Heart right ventricle (tissue), 16 donors: ENCODE measurements at regions not wholly inside any gene's neighbourhood (a gene's known extent, or its start where the extent isn't known, plus 50 kb on each side); places are given as distances from the start of the nearest gene placed in this dataset.
"Not testable (repeated sequence)": the region's sequence is repeated elsewhere in the genome, so short reads cannot be mapped to it uniquely, and the experiment has no call there.

Experiments
- ATAC-seq, 8 donors: fragments of 200-7000 bp; cut with Tn5 transposase; one replicate each; pipeline ENCODE4 v1.9.1; 2020; ENCODE audit warnings: mild to moderate bottlenecking in 8 of 8, moderate library complexity in 8 of 8, moderate number of reproducible peaks in 1 of 8
- DNase-seq, 2 donors: peaks; one replicate each; pipeline ENCODE4 v3.0.0-alpha.2; 2020
- H3K27ac ChIP-seq, 10 donors: fragments of 200-600 bp; sonication (generic) in 2 of 10; one replicate each; pipeline versions ENCODE4 v1.5.0 to v1.8.0; 2020 to 2022; ENCODE audit warnings: mild to moderate bottlenecking in 3 of 10
- H3K27me3 ChIP-seq, 7 donors: fragments of 200-600 bp; one replicate each; pipeline ENCODE4 v1.8.0; 2021 to 2022; ENCODE audit warnings: mild to moderate bottlenecking in 2 of 7
- H3K36me3 ChIP-seq, 9 donors: fragments of 200-600 bp; sonication (generic) in 1 of 9; one replicate each; pipeline versions ENCODE4 v1.5.0 to v1.8.0; 2020 to 2022; ENCODE audit warnings: mild to moderate bottlenecking in 2 of 9
- H3K4me1 ChIP-seq, 9 donors: fragments of 200-600 bp; sonication (generic) in 1 of 9; one replicate each; pipeline versions ENCODE4 v1.5.0 to v1.8.0; 2020 to 2022; ENCODE audit warnings: mild to moderate bottlenecking in 4 of 9
- H3K4me3 ChIP-seq, 10 donors: fragments of 200-600 bp; sonication (generic) in 2 of 10; one replicate each; pipeline versions ENCODE4 v1.5.0 to v1.8.0; 2020 to 2022; ENCODE audit warnings: mild to moderate bottlenecking in 7 of 10, moderate library complexity in 2 of 10
- H3K9me3 ChIP-seq, 11 donors: fragments of 200-600 bp in 10 of 11; sonication (generic) in 2 of 11; one replicate each; pipeline versions ENCODE4 v1.5.0 to v1.8.0; 2013 to 2022; ENCODE audit warnings: mild to moderate bottlenecking in 2 of 11, control low read depth in 1 of 11, moderate library complexity in 1 of 11
- WGBS, 2 donors: extraction: QIAGEN DNeasy Blood & Tissue Kit; methylation state at CpG; one replicate each; pipeline ENCODE4 v1.1.7; 2013; ENCODE audit warnings: inconsistent platforms in 1 of 2; 5-methylcytosine and 5-hydroxymethylcytosine counted together
- intact Hi-C, 10 donors: fragments of 100-400 bp; cut with DNase I; formaldehyde crosslinking; loops; one replicate each; pipeline versions ENCODE4 v1.11.1 to v1.14.2; 2022
- TF ChIP-seq, protein P1 (sequence below), 9 donors: fragments of 200-600 bp; sonication (generic) in 2 of 9; IDR thresholded peaks; one replicate each; pipeline versions ENCODE4 v1.5.0 to v1.8.0; 2021 to 2022; ENCODE audit warnings: antibody characterized with exemption in 9 of 9, mild to moderate bottlenecking in 5 of 9, moderate library complexity in 1 of 9
- donor health status: Arrhythmogenic right ventricular cardiomyopathy.
- donor health status: ischemic (EF 13 %, LVEDD 7.1; RV severe dilation, severe dysfunction).
- donor health status: healthy with polysubstance abuse.
- donor health status: DM: no; HTN: yes; CAD: no.
- donor health status: DM: no; HTN: no; CAD: no.
- donor health status: ischemic (EF 25% LVEDD 6.9; RV normal size, moderate dysfunction).
- donor health status: ischemic (EF 25% LVEDD 5.7; RV mildly dilated, moderate dysfunction).
- donor health status: healthy.
- donor health status: DM: yes; HTN: yes; CAD: no.
- donor health status: Ischemic cardiomyopathy.
- donor health status: ischemic (EF 35%, LVEDD 5.7; RV mildly dilated, moderate dysfunction).
- donor health status: nonischemic (EF 11% LVEDD 7.7; RV severe dilation, severe dysfunction).
- donor health status: DM: yes; HTN: yes; CAD: no.
- donor health status: PGD.
- donor health status: ischemic (EF 29% LVEDD 5.4; RV normal size, mild dysfunction).
- donor health status: nonischemic (EF 23%, LVEDD 6.1; RV moderate dilation, normal function).

DNA sequence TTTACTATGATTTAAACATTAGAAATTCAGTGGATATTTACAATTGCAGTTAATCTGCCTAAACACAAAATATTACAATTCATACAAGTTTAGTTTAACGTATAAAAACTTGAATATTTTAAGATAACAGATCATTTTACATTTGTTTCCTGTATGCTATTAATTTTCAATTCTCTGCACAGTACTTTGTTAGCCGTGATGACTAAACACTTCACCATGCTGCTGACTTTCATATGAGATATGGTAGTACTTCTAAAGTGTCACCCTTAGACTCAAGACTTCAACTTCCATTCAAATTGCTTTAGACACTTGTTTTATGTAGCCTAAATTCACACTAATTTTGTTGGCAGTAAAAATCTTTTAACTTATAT is 1646.4 kb upstream of the ADGRL3 start:
- Histone ChIP-seq H3K36me3 (no peaks in the 10 kb centered on the region), H3K4me1 (no peaks in the 10 kb centered on the region), H3K4me3 (peak overlapping the region in 2 of 10 donors; percentile 12), H3K9me3 (peaks cover 0 to 10% (median 0%) of the 10 kb centered on the region in 11 donors), H3K27me3 (no peaks in the 10 kb centered on the region), H3K27ac (no peak overlapping the region)
- 50 to 52% methylated on average over 2 of the region's 2 CpGs for WGBS, 2 donors
- ATAC-seq (no peak), DNase-seq (no peak)
- intact Hi-C loops = no loop called here
- TF ChIP-seq, protein P1, sequence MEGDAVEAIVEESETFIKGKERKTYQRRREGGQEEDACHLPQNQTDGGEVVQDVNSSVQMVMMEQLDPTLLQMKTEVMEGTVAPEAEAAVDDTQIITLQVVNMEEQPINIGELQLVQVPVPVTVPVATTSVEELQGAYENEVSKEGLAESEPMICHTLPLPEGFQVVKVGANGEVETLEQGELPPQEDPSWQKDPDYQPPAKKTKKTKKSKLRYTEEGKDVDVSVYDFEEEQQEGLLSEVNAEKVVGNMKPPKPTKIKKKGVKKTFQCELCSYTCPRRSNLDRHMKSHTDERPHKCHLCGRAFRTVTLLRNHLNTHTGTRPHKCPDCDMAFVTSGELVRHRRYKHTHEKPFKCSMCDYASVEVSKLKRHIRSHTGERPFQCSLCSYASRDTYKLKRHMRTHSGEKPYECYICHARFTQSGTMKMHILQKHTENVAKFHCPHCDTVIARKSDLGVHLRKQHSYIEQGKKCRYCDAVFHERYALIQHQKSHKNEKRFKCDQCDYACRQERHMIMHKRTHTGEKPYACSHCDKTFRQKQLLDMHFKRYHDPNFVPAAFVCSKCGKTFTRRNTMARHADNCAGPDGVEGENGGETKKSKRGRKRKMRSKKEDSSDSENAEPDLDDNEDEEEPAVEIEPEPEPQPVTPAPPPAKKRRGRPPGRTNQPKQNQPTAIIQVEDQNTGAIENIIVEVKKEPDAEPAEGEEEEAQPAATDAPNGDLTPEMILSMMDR (IDR thresholded peaks at IDR 0.05) = no peak

- 74 to 76% methylated on average over 2 of the region's 2 CpGs for WGBS, 2 donors
- DNase-seq, H3K27ac ChIP-seq, intact Hi-C loops, H3K27me3 ChIP-seq, H3K4me3 ChIP-seq, H3K36me3 ChIP-seq, H3K4me1 ChIP-seq, ATAC-seq: not testable (repeated sequence)
- peaks cover 0 to 10% (median 0%) of the 10 kb centered on the region in 11 donors for H3K9me3 ChIP-seq
These were observed 1643.9 kb upstream of the ADGRL3 start for GRCh38 chr4:59556191-59556590.

GRCh38 chr4:59560141-59560648 is 1639.9 kb upstream of the ADGRL3 start:
- intact Hi-C loops, H3K4me3 ChIP-seq, ATAC-seq, H3K36me3 ChIP-seq, H3K9me3 ChIP-seq, DNase-seq, H3K27me3 ChIP-seq, H3K27ac ChIP-seq, H3K4me1 ChIP-seq: not testable (repeated sequence)
- 65 to 81% methylated on average over 9 of the region's 9 CpGs for WGBS, 2 donors

DNA sequence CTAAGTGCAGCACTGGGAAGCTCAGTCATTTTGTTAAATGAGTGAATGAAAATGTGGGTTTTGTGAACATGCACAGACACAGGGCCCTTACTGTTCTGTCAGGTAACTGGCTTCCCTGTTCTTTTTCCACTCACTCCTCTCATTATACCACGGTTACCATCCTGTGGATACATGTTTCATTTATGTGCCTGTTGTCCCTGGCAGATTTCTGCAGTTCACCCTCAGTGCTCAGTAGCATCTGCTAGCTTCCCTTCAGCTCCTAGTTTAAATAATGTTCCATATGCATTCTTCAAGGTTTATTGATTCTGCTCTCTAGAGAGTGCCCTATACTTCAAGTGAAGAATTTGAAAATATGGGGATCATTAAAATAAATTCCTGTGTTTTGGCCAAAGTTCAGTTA is 1634.3 kb upstream of the ADGRL3 start:
- no peaks in the 10 kb centered on the region for H3K4me1 ChIP-seq
- WGBS, 2 donors = 70 to 76% methylated on average over 1 of the region's 1 CpG

DNA sequence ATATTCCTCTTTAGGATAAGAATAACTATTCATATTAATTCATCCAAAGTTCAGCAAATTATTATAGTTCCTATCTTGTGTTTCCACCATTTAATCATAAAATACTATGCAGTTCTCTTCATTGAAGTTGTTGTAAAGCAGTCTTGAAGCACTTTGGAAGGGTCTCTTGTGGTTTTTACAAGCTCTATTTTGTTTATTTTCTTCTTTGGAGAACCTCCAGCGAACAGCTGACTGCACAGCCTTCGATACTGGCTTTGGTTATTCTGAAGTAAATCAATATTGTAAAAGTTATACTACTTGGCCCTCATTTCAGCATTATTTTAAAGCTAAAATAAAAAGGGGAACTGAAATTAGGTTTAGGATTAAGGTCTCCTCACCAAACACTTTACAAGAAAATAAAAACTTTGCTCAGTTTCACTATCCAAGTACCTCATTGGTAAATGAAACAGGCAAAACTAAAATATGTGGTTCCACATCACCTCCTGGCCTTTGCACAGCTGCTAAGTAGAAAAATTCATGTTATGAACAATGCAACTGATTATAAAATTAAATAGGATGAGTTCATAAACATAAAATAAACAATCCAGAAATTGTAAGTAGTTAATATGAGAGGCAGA is 1629.2 kb upstream of the ADGRL3 start:
- 71 to 85% methylated on average over 2 of the region's 2 CpGs for WGBS, 2 donors
- intact Hi-C loops = no loop called here
- no peak for DNase-seq
- Histone ChIP-seq H3K9me3 (no peaks in the 10 kb centered on the region), H3K27ac (no peak overlapping the region), H3K27me3 (no peaks in the 10 kb centered on the region), H3K36me3 (no peaks in the 10 kb centered on the region), H3K4me3 (no peak overlapping the region), H3K4me1 (no peaks in the 10 kb centered on the region)
- ATAC-seq = no peak
- TF ChIP-seq, protein P1 (IDR thresholded peaks at IDR 0.05) = no peak

More for the DNA sequence above, 1634.3 kb upstream of the ADGRL3 start:
- H3K27me3 ChIP-seq = no peaks in the 10 kb centered on the region
- DNase-seq (no peak), ATAC-seq (no peak)
- H3K36me3 ChIP-seq = no peaks in the 10 kb centered on the region
- TF ChIP-seq, protein P1 (IDR thresholded peaks at IDR 0.05) = no peak
- no peaks in the 10 kb centered on the region for H3K9me3 ChIP-seq
- no peak overlapping the region for H3K27ac ChIP-seq
- H3K4me3 ChIP-seq = no peak overlapping the region
- intact Hi-C loops = no loop called here
